Astrocyte (in vitro differentiated cells and primary cell): ENCODE measurements at regions not wholly inside any gene's neighbourhood (a gene's known extent, or its start where the extent isn't known, plus 50 kb on each side); places are given as distances from the start of the nearest gene placed in this dataset.

Experiments used
- DNase-seq: peaks from one replicate; pipeline ENCODE4 v3.0.0-alpha.2; 2010; ENCODE audit warnings: low read depth
- FAIRE-seq: peaks from 2 replicates; lab custom pipeline; 2011; peaks lifted over from hg19 to GRCh38; lab: Jason Lieb, UNC
- H2AFZ ChIP-seq: 2 replicates; pipeline ENCODE4 v1.6.0; 2012; ENCODE audit warnings: low read depth, low read length, inconsistent platforms
- H3K27ac ChIP-seq: 2 replicates; pipeline ENCODE4 v1.5.1; 2011; ENCODE audit warnings: low read depth, low read length, inconsistent platforms
- H3K27me3 ChIP-seq: 2 replicates; pipeline ENCODE4 v1.6.0; 2011; ENCODE audit warnings: low read length, inconsistent platforms; ENCODE audit not compliant: insufficient read depth
- H3K36me3 ChIP-seq: 2 replicates; pipeline ENCODE4 v1.5.1; 2011; ENCODE audit warnings: low read length, inconsistent platforms; ENCODE audit not compliant: insufficient read depth
- H3K4me1 ChIP-seq: 2 replicates; pipeline ENCODE4 v1.5.1; 2011; ENCODE audit warnings: low read length, inconsistent platforms; ENCODE audit not compliant: insufficient read depth
- H3K4me2 ChIP-seq: 2 replicates; pipeline ENCODE4 v1.6.0; 2012; ENCODE audit warnings: low read length, inconsistent platforms
- H3K4me3 ChIP-seq: 2 replicates; pipeline ENCODE4 v1.5.1; 2011; ENCODE audit warnings: low read depth, mild to moderate bottlenecking, low read length, inconsistent platforms; ENCODE audit not compliant: insufficient read depth
- H3K79me2 ChIP-seq: 2 replicates; pipeline ENCODE4 v1.6.0; 2012; ENCODE audit warnings: mild to moderate bottlenecking, low read length, inconsistent platforms; ENCODE audit not compliant: insufficient read depth
- H3K9ac ChIP-seq: 2 replicates; pipeline ENCODE4 v1.6.0; 2012; ENCODE audit warnings: mild to moderate bottlenecking, low read length, inconsistent platforms
- H3K9me3 ChIP-seq: 2 replicates; pipeline ENCODE4 v1.5.1; 2012; ENCODE audit warnings: low read depth, mild to moderate bottlenecking, low read length, inconsistent platforms; ENCODE audit not compliant: insufficient read depth
- H4K20me1 ChIP-seq: 2 replicates; pipeline ENCODE4 v1.6.0; 2012; ENCODE audit warnings: low read length, inconsistent platforms; ENCODE audit not compliant: insufficient read depth
- H3K27ac Mint-ChIP-seq: one replicate; pipeline ENCODE4 v1.8.0; 2021; ENCODE audit warnings: mild to moderate bottlenecking, mixed read lengths; ENCODE audit not compliant: unreplicated experiment
- H3K27me3 Mint-ChIP-seq: one replicate; pipeline ENCODE4 v1.8.0; 2021; ENCODE audit warnings: low read depth, mixed read lengths; ENCODE audit not compliant: unreplicated experiment
- H3K36me3 Mint-ChIP-seq: one replicate; pipeline ENCODE4 v1.8.0; 2021; ENCODE audit warnings: low read depth, mixed read lengths; ENCODE audit not compliant: unreplicated experiment
- H3K4me1 Mint-ChIP-seq: one replicate; pipeline ENCODE4 v1.8.0; 2021; ENCODE audit warnings: low read depth, mixed read lengths; ENCODE audit not compliant: unreplicated experiment
- H3K4me3 Mint-ChIP-seq: one replicate; pipeline ENCODE4 v1.8.0; 2021; ENCODE audit warnings: mild to moderate bottlenecking, moderate library complexity, mixed read lengths; ENCODE audit not compliant: unreplicated experiment
- H3K9me3 Mint-ChIP-seq: one replicate; pipeline ENCODE4 v1.8.0; 2021; ENCODE audit warnings: mild to moderate bottlenecking, mixed read lengths; ENCODE audit not compliant: unreplicated experiment
- CTCF ChIP-seq: IDR thresholded peaks from 2 replicates; pipeline ENCODE4 v1.5.1; 2011; ENCODE audit warnings: low read depth, mild to moderate bottlenecking, inconsistent platforms, low read length, moderate library complexity; ENCODE audit not compliant: insufficient read depth
- EZH2 ChIP-seq: IDR thresholded peaks from 2 replicates; pipeline ENCODE4 v1.6.1; 2012; ENCODE audit warnings: mild to moderate bottlenecking, low read length, inconsistent platforms; ENCODE audit not compliant: insufficient read depth

GRCh38 chr6:125665295-125665814 is 84.1 kb upstream of the HEY2 start:
- Histone ChIP-seq H4K20me1 (no peaks in the 10 kb centered on the region), H3K27me3 (no peaks in the 10 kb centered on the region), H3K79me2 (no peaks in the 10 kb centered on the region), H3K9ac (no peak overlapping the region), H3K27ac (no peak overlapping the region), H3K4me2 (no peak overlapping the region), H3K4me3 (no peak overlapping the region), H3K36me3 (no peaks in the 10 kb centered on the region), H2AFZ (no peak overlapping the region), H3K4me1 (no peaks in the 10 kb centered on the region), H3K9me3 (no peaks in the 10 kb centered on the region)
- DNase-seq (no peak), FAIRE-seq (no peak)
- Mint-ChIP-seq H3K27me3 (peaks cover 7% of the 10 kb centered on the region), H3K36me3 (no peaks in the 10 kb centered on the region), H3K9me3 (peaks cover 2% of the 10 kb centered on the region), H3K4me1 (no peaks in the 10 kb centered on the region), H3K4me3 (no peak overlapping the region), H3K27ac (no peak overlapping the region)
- no peak for TF ChIP-seq EZH2
- no peak for TF ChIP-seq CTCF

GRCh38 chr6:125667326-125667725 is 82.1 kb upstream of the HEY2 start:
- Mint-ChIP-seq H3K27ac (no peak overlapping the region), H3K36me3 (no peaks in the 10 kb centered on the region), H3K27me3 (peaks cover 12% of the 10 kb centered on the region), H3K4me3 (no peak overlapping the region), H3K4me1 (no peaks in the 10 kb centered on the region), H3K9me3 (peaks cover 2% of the 10 kb centered on the region)
- no peaks in the 10 kb centered on the region for H3K27me3 ChIP-seq
- no peaks in the 10 kb centered on the region for H3K9me3 ChIP-seq
- H3K27ac ChIP-seq, result no peak overlapping the region
- no peak for DNase-seq
- H4K20me1 ChIP-seq, result no peaks in the 10 kb centered on the region
- no peak for FAIRE-seq
- TF ChIP-seq CTCF, result no peak
- TF ChIP-seq EZH2, result no peak
- no peak overlapping the region for H3K4me2 ChIP-seq
- H3K36me3 ChIP-seq, result no peaks in the 10 kb centered on the region
- no peaks in the 10 kb centered on the region for H3K79me2 ChIP-seq
- H3K4me3 ChIP-seq, result no peak overlapping the region
- H3K4me1 ChIP-seq, result no peaks in the 10 kb centered on the region
- H2AFZ ChIP-seq, result no peak overlapping the region
- no peak overlapping the region for H3K9ac ChIP-seq

DNA sequence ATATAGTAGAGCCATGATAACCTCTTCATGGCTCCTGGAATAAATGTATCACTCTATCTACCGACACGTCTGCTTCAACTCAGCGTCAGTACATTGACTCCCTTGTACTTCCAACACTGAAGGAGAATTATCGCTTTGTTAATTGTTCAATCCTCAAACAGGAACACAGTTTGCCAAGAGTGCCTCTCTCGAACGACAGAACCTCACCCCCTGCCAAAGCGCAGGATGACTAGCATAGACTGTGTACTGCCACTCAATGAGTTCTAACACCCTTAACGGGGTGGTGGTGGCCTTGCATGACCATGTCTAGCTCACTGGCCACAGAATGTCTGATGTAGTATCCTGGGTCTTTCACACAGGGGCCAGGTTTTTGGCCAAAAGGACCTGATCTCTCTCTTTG is 81.4 kb upstream of the HEY2 start:
- peaks cover 12% of the 10 kb centered on the region for H3K27me3 Mint-ChIP-seq
- FAIRE-seq, result no peak
- Histone ChIP-seq H3K4me2 (no peak overlapping the region), H3K27ac (no peak overlapping the region), H3K4me1 (no peaks in the 10 kb centered on the region), H3K79me2 (no peaks in the 10 kb centered on the region), H4K20me1 (no peaks in the 10 kb centered on the region), H3K9me3 (no peaks in the 10 kb centered on the region), H3K4me3 (no peak overlapping the region), H3K27me3 (no peaks in the 10 kb centered on the region), H2AFZ (no peak overlapping the region), H3K36me3 (no peaks in the 10 kb centered on the region), H3K9ac (no peak overlapping the region)
- TF ChIP-seq EZH2 (no peak), CTCF (no peak)
- peak overlapping the region; percentile 40 for H3K4me3 Mint-ChIP-seq
- H3K36me3 Mint-ChIP-seq, result no peaks in the 10 kb centered on the region
- H3K27ac Mint-ChIP-seq, result no peak overlapping the region
- DNase-seq, result no peak
- peaks cover 2% of the 10 kb centered on the region for H3K9me3 Mint-ChIP-seq
- no peaks in the 10 kb centered on the region for H3K4me1 Mint-ChIP-seq
